SK-N-SH (cell line): ENCODE measurements at regions not wholly inside any gene's neighbourhood (a gene's known extent, or its start where the extent isn't known, plus 50 kb on each side); places are given as distances from the start of the nearest gene placed in this dataset.

ENCODE experiments used
- CTCF ChIP-seq: fragments of 200-600 bp; sonication (generic); IDR thresholded peaks from 2 replicates; pipeline ENCODE4 v1.6.1; 2017; ENCODE audit warnings: antibody characterized with exemption, mild to moderate bottlenecking, moderate library complexity
- FOXM1 ChIP-seq: IDR thresholded peaks from 2 replicates; pipeline ENCODE4 v1.4.0; 2012; ENCODE audit warnings: low read depth, mild to moderate bottlenecking
- GABPA ChIP-seq: IDR thresholded peaks from 2 replicates; pipeline ENCODE4 v1.4.0; 2012; ENCODE audit warnings: low read depth, mild to moderate bottlenecking
- IRF3 ChIP-seq: fragments of 150-350 bp; IDR thresholded peaks from 2 replicates; pipeline ENCODE4 v1.6.1; 2016; ENCODE audit warnings: mild to moderate bottlenecking, low read depth, low read length
- PBX3 ChIP-seq: IDR thresholded peaks from 2 replicates; pipeline ENCODE4; 2012
- POLR2AphosphoS5 ChIP-seq: IDR thresholded peaks from 2 replicates; pipeline ENCODE4 v1.6.1; 2012; ENCODE audit warnings: low read depth, low read length
- RAD21 ChIP-seq: IDR thresholded peaks from 2 replicates; pipeline ENCODE4 v1.6.1; 2012; ENCODE audit warnings: mild to moderate bottlenecking, low read length
- RXRA ChIP-seq: IDR thresholded peaks from 2 replicates; pipeline ENCODE4 v1.4.0; 2012; ENCODE audit warnings: low read depth, mild to moderate bottlenecking, borderline replicate concordance
- TAF1 ChIP-seq: IDR thresholded peaks from 2 replicates; pipeline ENCODE4 v1.6.1; 2012; ENCODE audit warnings: low read depth, mild to moderate bottlenecking, low read length, moderate library complexity, borderline replicate concordance
- TCF12 ChIP-seq: IDR thresholded peaks from 2 replicates; pipeline ENCODE4 v1.4.0; 2012
- TEAD4 ChIP-seq: IDR thresholded peaks from 2 replicates; pipeline ENCODE4 v1.4.0; 2012; ENCODE audit warnings: mild to moderate bottlenecking, borderline replicate concordance; ENCODE audit not compliant: insufficient read depth
- USF2 ChIP-seq: fragments of 150-350 bp; IDR thresholded peaks from 2 replicates; pipeline ENCODE4 v1.6.1; 2017; ENCODE audit warnings: antibody characterized with exemption, low read length, low read depth, borderline replicate concordance

GRCh38 chr6:159520002-159520401 is 173.0 kb downstream of the SOD2 start:
- TF ChIP-seq TCF12 (no peak), RAD21 (no peak), TAF1 (no peak), CTCF (no peak), GABPA (no peak), USF2 (no peak), IRF3 (no peak), PBX3 (no peak), POLR2AphosphoS5 (no peak), TEAD4 (no peak), RXRA (no peak), FOXM1 (no peak)
